Panc1 (cell line): ENCODE measurements at regions not wholly inside any gene's neighbourhood (a gene's known extent, or its start where the extent isn't known, plus 50 kb on each side); places are given as distances from the start of the nearest gene placed in this dataset.

Experiments used
- ATAC-seq: fragments of 200-7000 bp; cut with Tn5 transposase; 2 replicates; pipeline ENCODE4 v1.9.1; 2020; ENCODE audit warnings: mild to moderate bottlenecking, moderate library complexity
- BruUV-seq: library from RNA; stranded (reverse); fragments of 400-500 nt; replicated peaks from 2 replicates; lab custom pipeline; 2021; lab: Mats Ljungman, UMichigan
- CTCF ChIA-PET: fragments of 300-600 bp; sonication (Branson Sonifier 250); formaldehyde crosslinking; loops from one replicate; lab custom pipeline; 2022; ENCODE audit warnings: antibody characterized with exemption; lab: Charles Lee
- POLR2A ChIA-PET: fragments of 300-600 bp; sonication (Branson Sonifier 250); formaldehyde crosslinking; loops from one replicate; lab custom pipeline; 2022; ENCODE audit warnings: antibody characterized with exemption; lab: Charles Lee
- DNase-seq: peaks from one replicate; pipeline ENCODE4 v3.0.0-alpha.2; 2010; ENCODE audit warnings: low read depth, low spot score
- H3K27ac ChIP-seq: 2 replicates; pipeline ENCODE4 v1.5.1; 2011; ENCODE audit warnings: mild to moderate bottlenecking, low read length, inconsistent platforms
- H3K27me3 ChIP-seq: fragments of 200-500 bp; sonication (Bioruptor generic); 2 replicates; pipeline ENCODE4 v1.6.0; 2014; ENCODE audit warnings: low read length, inconsistent platforms; ENCODE audit not compliant: control insufficient read depth, insufficient read depth
- H3K36me3 ChIP-seq: fragments of 200-500 bp; sonication (Bioruptor generic); 2 replicates; pipeline ENCODE4 v1.5.1; 2014; ENCODE audit warnings: inconsistent platforms, mild to moderate bottlenecking, low read length, moderate library complexity; ENCODE audit not compliant: control insufficient read depth, insufficient read depth
- H3K4me1 ChIP-seq: 2 replicates; pipeline ENCODE4 v1.5.1; 2011; ENCODE audit warnings: inconsistent platforms, mild to moderate bottlenecking, low read length, moderate library complexity; ENCODE audit not compliant: control insufficient read depth, insufficient read depth
- H3K4me3 ChIP-seq, 2 experiments: 2 replicates each; pipeline ENCODE4 v1.5.1; 2011 to 2012; ENCODE audit warnings: low read depth in 2 of 2, low read length in 2 of 2, mild to moderate bottlenecking in 2 of 2, inconsistent platforms in 1 of 2, moderate library complexity in 1 of 2
- H3K9me3 ChIP-seq: fragments of 200-500 bp; sonication (Bioruptor generic); 2 replicates; pipeline ENCODE4 v1.5.1; 2014; ENCODE audit warnings: low read depth, mild to moderate bottlenecking, inconsistent platforms, low read length, moderate library complexity; ENCODE audit not compliant: control insufficient read depth, insufficient read depth
- CTCF ChIP-seq: fragments of 450-650 bp; IDR thresholded peaks from 2 replicates; pipeline ENCODE4 v1.5.1; 2017; ENCODE audit warnings: mild to moderate bottlenecking
- POLR2AphosphoS5 ChIP-seq: IDR thresholded peaks from 2 replicates; pipeline ENCODE4 v1.6.1; 2012; ENCODE audit warnings: mild to moderate bottlenecking, low read depth, low read length, moderate library complexity
- REST ChIP-seq, 2 experiments: IDR thresholded peaks; 2 replicates each; pipeline ENCODE4 v1.6.1; 2011 to 2012; ENCODE audit warnings: low read depth in 2 of 2, control low read depth in 1 of 2, low read length in 1 of 2, mild to moderate bottlenecking in 1 of 2, moderate library complexity in 1 of 2; ENCODE audit not compliant: insufficient read depth in 1 of 2
- SIN3A ChIP-seq: IDR thresholded peaks from 2 replicates; pipeline ENCODE4 v1.6.1; 2012; ENCODE audit warnings: low read depth, mild to moderate bottlenecking, low read length, moderate library complexity, borderline replicate concordance; ENCODE audit not compliant: insufficient read depth
- TCF7L2 ChIP-seq: IDR thresholded peaks from 2 replicates; pipeline ENCODE4 v1.6.1; 2011; ENCODE audit warnings: mild to moderate bottlenecking, low read depth, low read length, inconsistent platforms
- in situ Hi-C: cut with HindIII; loops from 2 replicates; pipeline ENCODE4 v1.10.0; 2016; ENCODE audit warnings: low sequenced_read_pairs, low pct_unique_long_range_greater_than_20kb
- intact Hi-C: fragments of 100-400 bp; cut with micrococcal nuclease; formaldehyde crosslinking; loops from one replicate; pipeline ENCODE4 v1.10.0; 2022; ENCODE audit not compliant: unreplicated experiment

GRCh38 chr3:163273694-163274093 lies 1777.1 kb downstream of the OTOL1 start:
- no peaks in the 10 kb centered on the region for H3K36me3 ChIP-seq

GRCh38 chr3:163266731-163267130 lies 1770.1 kb downstream of the OTOL1 start:
- no peak overlapping the region for H3K4me3 ChIP-seq
- DNase-seq (no peak), ATAC-seq (no peak)
- CTCF ChIA-PET: no interaction called here
- POLR2A ChIA-PET: no interaction called here
- no peak overlapping the region for H3K27ac ChIP-seq
- intact Hi-C loops (no loop called here), in situ Hi-C loops (no loop called here)
- TF ChIP-seq TCF7L2 (no peak), REST (IDR thresholded peaks at IDR 0.05; ENCODE audit: insufficient read depth in 1 of 2, low read depth in 2 of 2, low read length in 1 of 2) (no peak), SIN3A (no peak), POLR2AphosphoS5 (no peak), CTCF (no peak)
- no peaks in the 10 kb centered on the region for H3K36me3 ChIP-seq
- peaks cover 2% of the 10 kb centered on the region; the same call in 1 of the 2 replicates for H3K9me3 ChIP-seq
- H3K27me3 ChIP-seq: no peaks in the 10 kb centered on the region
- no peaks in the 10 kb centered on the region for H3K4me1 ChIP-seq
- BruUV-seq: no TSS peak

More at GRCh38 chr3:163273694-163274093, 1777.1 kb downstream of the OTOL1 start:
- Histone ChIP-seq H3K4me1 (no peaks in the 10 kb centered on the region), H3K27ac (no peak overlapping the region), H3K9me3 (0 out of 2 replicates have a peak, but pooled peaks cover 2% of the 10 kb centered on the region), H3K4me3 (no peak overlapping the region), H3K27me3 (no peaks in the 10 kb centered on the region)
- ChIA-PET POLR2A (no interaction called here), CTCF (no interaction called here)
- no peak for TF ChIP-seq SIN3A
- in situ Hi-C loops (no loop called here), intact Hi-C loops (no loop called here)
- no peak for DNase-seq
- BruUV-seq: no TSS peak
- ATAC-seq: no peak

- no peak for ATAC-seq
Measured at GRCh38 chr3:163261618-163262017, 1765.0 kb downstream of the OTOL1 start.

More at GRCh38 chr3:163261618-163262017, 1765.0 kb downstream of the OTOL1 start:
- no TSS peak for BruUV-seq
- in situ Hi-C loops (no loop called here), intact Hi-C loops (no loop called here)
- CTCF ChIA-PET: no interaction called here
- TF ChIP-seq CTCF (no peak), TCF7L2 (no peak), POLR2AphosphoS5 (no peak), REST (IDR thresholded peaks at IDR 0.05; ENCODE audit: insufficient read depth in 1 of 2, low read depth in 2 of 2, low read length in 1 of 2) (no peak), SIN3A (no peak)
- no peak overlapping the region for H3K27ac ChIP-seq
- H3K9me3 ChIP-seq: no peaks in the 10 kb centered on the region
- H3K36me3 ChIP-seq: no peaks in the 10 kb centered on the region
- no peaks in the 10 kb centered on the region for H3K4me1 ChIP-seq
- H3K27me3 ChIP-seq: no peaks in the 10 kb centered on the region
- no peak overlapping the region for H3K4me3 ChIP-seq
- no peak for DNase-seq
- POLR2A ChIA-PET: no interaction called here
